ENCODE measurements at regions not wholly inside any gene's neighbourhood (a gene's known extent, or its start where the extent isn't known, plus 50 kb on each side); places are given as distances from the start of the nearest gene placed in this dataset.
"Not testable (repeated sequence)": the region's sequence is repeated elsewhere in the genome, so short reads cannot be mapped to it uniquely, and the experiment has no call there.

GRCh38 chr1:74949348-74949747, 184.8 kb upstream of the LHX8 start:
- TF ChIP-seq PAXIP1 (CRISPR knock-in tag; conservative IDR thresholded peaks at IDR 0.05); ZBTB1 (CRISPR knock-in tag; IDR thresholded peaks at IDR 0.05; ENCODE audit: borderline replicate concordance); MAFG (CRISPR knock-in tag; IDR thresholded peaks at IDR 0.05); POLR2A (IDR thresholded peaks at IDR 0.05; ENCODE audit: insufficient read depth in 1 of 2, low read depth in 2 of 2, low read length in 2 of 2); BRCA1 (CRISPR knock-in tag; IDR thresholded peaks at IDR 0.05); TP53 (CRISPR knock-in tag; conservative IDR thresholded peaks at IDR 0.05); BCLAF1 (IDR thresholded peaks at IDR 0.05); KLF13 (CRISPR knock-in tag; IDR thresholded peaks at IDR 0.05); NCOR1 (IDR thresholded peaks at IDR 0.05; ENCODE audit: borderline replicate concordance, low read length); CTCF (CRISPR knock-in tag; IDR thresholded peaks at IDR 0.05); CEBPZ (IDR thresholded peaks at IDR 0.05; ENCODE audit: low read length): not testable (repeated sequence)
